HG03108 (cell line): ENCODE measurements at regions not wholly inside any gene's neighbourhood (a gene's known extent, or its start where the extent isn't known, plus 50 kb on each side); places are given as distances from the start of the nearest gene placed in this dataset.
"Not testable (repeated sequence)": the region's sequence is repeated elsewhere in the genome, so short reads cannot be mapped to it uniquely, and the experiment has no call there.

Source experiments
- ATAC-seq: cut with Tn5 transposase; IDR thresholded peaks from one replicate; pipeline ENCODE4 v1.9.1; 2021; ENCODE audit warnings: moderate library complexity; ENCODE audit not compliant: unreplicated experiment

- not testable (repeated sequence) for ATAC-seq
Measured at GRCh38 chr2:166744117-166744516, 144.2 kb upstream of the XIRP2 start.

GRCh38 chr2:166743482-166743881 lies 144.8 kb upstream of the XIRP2 start:
- not testable (repeated sequence) for ATAC-seq

- ATAC-seq = peak; percentile 100
Measured at GRCh38 chr2:166727095-166727494, 161.2 kb upstream of the XIRP2 start.

- no peak for ATAC-seq
Measured at GRCh38 chr2:166725927-166726924, 162.1 kb upstream of the XIRP2 start.

- ATAC-seq = no peak
Measured at GRCh38 chr2:166716968-166717367, 171.3 kb upstream of the XIRP2 start.

- ATAC-seq = no peak
Measured at GRCh38 chr2:166700079-166700478, 188.2 kb upstream of the XIRP2 start.

- ATAC-seq = no peak
Measured at GRCh38 chr2:166695154-166695553, 193.1 kb upstream of the XIRP2 start.

GRCh38 chr2:166686057-166686456 lies 192.0 kb upstream of the SCN7A start:
- not testable (repeated sequence) for ATAC-seq

- ATAC-seq = no peak
Measured at GRCh38 chr2:166677996-166678395, 183.9 kb upstream of the SCN7A start.

GRCh38 chr2:166676716-166677115 lies 182.7 kb upstream of the SCN7A start:
- no peak for ATAC-seq

- ATAC-seq = no peak
Measured at GRCh38 chr2:166675553-166675952, 181.5 kb upstream of the SCN7A start.

GRCh38 chr2:166673986-166674385 lies 179.9 kb upstream of the SCN7A start:
- no peak for ATAC-seq

GRCh38 chr2:166671801-166672200 lies 177.8 kb upstream of the SCN7A start:
- no peak for ATAC-seq

- ATAC-seq = no peak
Measured at GRCh38 chr2:166671235-166671634, 177.2 kb upstream of the SCN7A start.

GRCh38 chr2:166665991-166666940 lies 172.2 kb upstream of the SCN7A start:
- no peak for ATAC-seq

- ATAC-seq = no peak
Measured at GRCh38 chr2:166661824-166662223, 167.8 kb upstream of the SCN7A start.

- ATAC-seq = no peak
Measured at GRCh38 chr2:166661391-166661790, 167.3 kb upstream of the SCN7A start.

- ATAC-seq = no peak
Measured at GRCh38 chr2:166658901-166659300, 164.9 kb upstream of the SCN7A start.

GRCh38 chr2:166653185-166653813 lies 159.2 kb upstream of the SCN7A start:
- no peak for ATAC-seq

GRCh38 chr2:166651991-166652390 lies 157.9 kb upstream of the SCN7A start:
- no peak for ATAC-seq

- ATAC-seq = no peak
Measured at GRCh38 chr2:166651080-166651675, 157.1 kb upstream of the SCN7A start.
